NCI-H1694 (cell line): ENCODE measurements at regions not wholly inside any gene's neighbourhood (a gene's known extent, or its start where the extent isn't known, plus 50 kb on each side); places are given as distances from the start of the nearest gene placed in this dataset.
A peak's percentile ranks its signal among the peaks of the same experiment; 100 is the strongest.

Experiments used
- DNase-seq: peaks from one replicate; lab custom pipeline; 2025; lab: John Stamatoyannopoulos, UW

DNA sequence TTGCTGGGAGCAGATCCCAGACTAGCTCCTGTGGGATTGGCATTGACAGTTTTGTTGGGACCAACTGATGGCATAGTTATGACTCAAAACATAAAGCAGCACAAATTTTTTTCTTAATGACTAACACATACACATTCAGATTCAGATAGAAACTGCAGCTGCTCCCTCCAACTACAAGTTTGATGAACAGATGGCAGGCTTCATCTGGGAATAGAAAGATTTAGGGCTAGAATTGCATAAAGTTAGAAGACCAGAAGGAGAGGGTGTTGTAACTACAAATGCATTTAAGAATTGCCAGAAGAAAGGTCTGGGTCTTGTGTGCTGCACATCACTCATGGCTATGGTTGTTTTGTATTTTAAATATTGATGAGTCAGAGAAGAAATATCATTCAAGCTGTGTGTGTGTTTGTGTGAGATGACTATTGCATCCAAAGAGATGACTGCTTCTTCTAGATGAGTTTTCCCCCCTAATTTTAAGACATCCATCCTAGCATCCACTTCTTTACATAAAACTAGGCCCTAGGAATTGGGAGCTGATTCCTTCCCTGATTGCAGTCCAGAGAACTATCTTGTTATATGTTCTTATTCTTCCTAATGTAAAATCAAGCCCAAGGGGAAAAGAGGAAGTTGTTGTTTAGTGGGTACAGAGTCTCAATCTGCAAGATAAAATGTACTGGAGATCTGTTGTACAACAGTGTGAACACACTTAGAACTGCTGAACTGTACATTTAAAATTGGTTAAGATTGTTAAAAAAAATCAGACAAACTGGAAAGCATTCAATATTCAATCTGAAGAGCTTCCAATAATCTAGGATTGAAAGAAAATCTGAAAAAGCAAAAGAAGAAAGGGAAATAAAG is 175.1 kb downstream of the PARM1 start:
- peak; percentile 20 for DNase-seq

GRCh38 chr4:75102787-75103085 is 169.8 kb downstream of the PARM1 start:
- DNase-seq: no peak

DNA sequence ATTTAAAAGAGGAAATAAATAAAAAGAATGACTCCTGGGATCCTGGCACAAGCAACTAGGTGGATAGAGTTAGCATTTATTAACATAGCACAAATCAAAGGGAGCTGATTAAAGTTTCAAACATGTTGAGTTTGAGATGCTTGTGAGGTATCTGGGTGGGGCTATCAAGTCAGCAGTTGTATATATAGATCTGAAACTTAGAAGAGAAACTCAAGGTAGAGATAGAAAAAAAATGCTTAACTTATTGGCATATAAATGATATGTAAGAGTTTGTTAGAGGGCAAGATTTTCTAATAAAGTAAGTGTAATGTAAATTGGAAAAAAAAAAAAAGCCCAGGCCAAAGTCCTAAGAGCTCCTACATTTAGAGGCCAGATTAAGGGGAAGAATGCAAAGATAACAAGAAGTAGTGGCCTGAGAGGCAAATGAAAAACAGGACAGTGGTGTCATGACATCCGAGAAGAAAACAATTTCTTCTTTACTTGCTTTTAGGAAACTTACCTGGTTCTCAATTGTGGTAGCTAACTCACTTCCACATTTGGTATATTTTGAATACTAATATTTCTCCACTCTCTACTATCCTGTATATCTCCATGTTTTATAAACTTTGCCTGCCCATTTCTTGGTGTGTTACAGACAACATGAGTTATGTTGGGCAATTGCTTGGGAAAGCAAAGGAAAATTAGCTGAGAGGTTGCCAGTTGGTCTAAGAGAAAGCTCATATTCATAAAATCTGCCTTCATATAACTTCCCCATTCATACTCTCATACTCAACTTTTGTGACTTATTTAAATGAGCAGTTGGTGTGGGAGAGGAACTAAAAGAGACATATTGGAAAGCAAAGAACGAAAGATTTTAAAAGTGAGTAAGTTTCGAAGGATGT is 169.2 kb downstream of the PARM1 start:
- DNase-seq: no peak
